ENCODE measurements at regions not wholly inside any gene's neighbourhood (a gene's known extent, or its start where the extent isn't known, plus 50 kb on each side); places are given as distances from the start of the nearest gene placed in this dataset.

GRCh38 chr2:163155279-163155883, 316.8 kb upstream of the KCNH7 start:
- no peak overlapping the region for H3K4me3 ChIP-seq (ENCODE audit: low read length in 3 of 3)
- intact Hi-C loops (cut with DNase I) = no loop called here
- no peaks in the 10 kb centered on the region for H3K36me3 ChIP-seq (ENCODE audit: control insufficient read depth in 2 of 3, insufficient read depth in 3 of 3, low read length in 3 of 3)
- H3K9ac ChIP-seq (ENCODE audit: low read length in 3 of 3) = no peak overlapping the region
- no peaks in the 10 kb centered on the region for H3K4me1 ChIP-seq (ENCODE audit: control insufficient read depth in 2 of 3, insufficient read depth in 2 of 3, low read depth in 1 of 3, low read length in 3 of 3)
- peak; percentile 42 for TF ChIP-seq CTCF (IDR thresholded peaks at IDR 0.05; ENCODE audit: borderline replicate concordance, extremely low read depth, insufficient read depth)
- no peak overlapping the region for H3K27ac ChIP-seq (ENCODE audit: low read depth in 2 of 2, low read length in 2 of 2)
- peak; percentile 38 for FAIRE-seq
- H3K9me3 ChIP-seq (ENCODE audit: control insufficient read depth in 2 of 3, insufficient read depth in 1 of 3, low read length in 3 of 3) = no peaks in the 10 kb centered on the region
- peak in 2 of 5 donors; percentile 43 to 53 for DNase-seq
- no peaks in the 10 kb centered on the region for H3K27me3 ChIP-seq (ENCODE audit: control insufficient read depth, insufficient read depth, low read length)

DNA sequence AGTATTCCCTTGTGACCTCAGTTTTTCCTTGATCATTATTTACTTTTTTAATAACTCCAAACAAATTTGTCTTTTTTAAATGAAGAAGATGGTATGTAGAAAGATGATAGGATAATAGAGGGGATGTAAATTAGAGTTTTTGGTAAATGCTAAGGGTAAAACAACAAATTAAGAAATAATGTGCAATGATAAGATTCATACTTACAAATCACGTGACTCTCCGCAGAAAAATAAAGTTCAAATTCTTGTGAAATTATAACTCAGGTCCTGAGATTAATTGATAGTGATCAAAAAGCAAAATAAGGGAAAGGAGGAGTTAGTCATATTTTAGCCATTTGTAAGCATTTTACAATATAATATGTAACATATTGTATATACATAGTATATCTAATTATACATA, 304.1 kb upstream of the KCNH7 start:
- intact Hi-C loops (cut with DNase I) = no loop called here
- FAIRE-seq (no peak), DNase-seq (no peak)
- Histone ChIP-seq H3K4me3 (ENCODE audit: low read length in 3 of 3) (no peak overlapping the region), H3K9me3 (ENCODE audit: control insufficient read depth in 2 of 3, insufficient read depth in 1 of 3, low read length in 3 of 3) (no peaks in the 10 kb centered on the region), H3K36me3 (ENCODE audit: control insufficient read depth in 2 of 3, insufficient read depth in 3 of 3, low read length in 3 of 3) (no peaks in the 10 kb centered on the region), H3K9ac (ENCODE audit: low read length in 3 of 3) (no peak overlapping the region), H3K27me3 (ENCODE audit: control insufficient read depth, insufficient read depth, low read length) (no peaks in the 10 kb centered on the region), H3K27ac (ENCODE audit: low read depth in 2 of 2, low read length in 2 of 2) (no peak overlapping the region), H3K4me1 (ENCODE audit: control insufficient read depth in 2 of 3, insufficient read depth in 2 of 3, low read depth in 1 of 3, low read length in 3 of 3) (no peaks in the 10 kb centered on the region)
- TF ChIP-seq CTCF (IDR thresholded peaks at IDR 0.05; ENCODE audit: borderline replicate concordance, extremely low read depth, insufficient read depth) = no peak

GRCh38 chr2:163138947-163139346, 300.4 kb upstream of the KCNH7 start:
- intact Hi-C loops (cut with DNase I) = no loop called here
- DNase-seq = no peak
- no peaks in the 10 kb centered on the region for H3K27me3 ChIP-seq (ENCODE audit: control insufficient read depth, insufficient read depth, low read length)
- FAIRE-seq = no peak
- no peak overlapping the region for H3K9ac ChIP-seq (ENCODE audit: low read length in 3 of 3)
- H3K4me3 ChIP-seq (ENCODE audit: low read length in 3 of 3) = no peak overlapping the region
- no peaks in the 10 kb centered on the region for H3K36me3 ChIP-seq (ENCODE audit: control insufficient read depth in 2 of 3, insufficient read depth in 3 of 3, low read length in 3 of 3)
- no peak for TF ChIP-seq CTCF (IDR thresholded peaks at IDR 0.05; ENCODE audit: borderline replicate concordance, extremely low read depth, insufficient read depth)
- no peaks in the 10 kb centered on the region for H3K4me1 ChIP-seq (ENCODE audit: control insufficient read depth in 2 of 3, insufficient read depth in 2 of 3, low read depth in 1 of 3, low read length in 3 of 3)
- no peak overlapping the region for H3K27ac ChIP-seq (ENCODE audit: low read depth in 2 of 2, low read length in 2 of 2)
- no peaks in the 10 kb centered on the region for H3K9me3 ChIP-seq (ENCODE audit: control insufficient read depth in 2 of 3, insufficient read depth in 1 of 3, low read length in 3 of 3)

GRCh38 chr2:163135256-163135655, 296.7 kb upstream of the KCNH7 start:
- intact Hi-C loops (cut with DNase I) = no loop called here

More at GRCh38 chr2:163135256-163135655, 296.7 kb upstream of the KCNH7 start:
- DNase-seq (no peak), FAIRE-seq (no peak)
- Histone ChIP-seq H3K4me1 (ENCODE audit: control insufficient read depth in 2 of 3, insufficient read depth in 2 of 3, low read depth in 1 of 3, low read length in 3 of 3) (no peaks in the 10 kb centered on the region), H3K27ac (ENCODE audit: low read depth in 2 of 2, low read length in 2 of 2) (no peak overlapping the region), H3K4me3 (ENCODE audit: low read length in 3 of 3) (no peak overlapping the region), H3K9ac (ENCODE audit: low read length in 3 of 3) (no peak overlapping the region), H3K27me3 (ENCODE audit: control insufficient read depth, insufficient read depth, low read length) (no peaks in the 10 kb centered on the region), H3K9me3 (ENCODE audit: control insufficient read depth in 2 of 3, insufficient read depth in 1 of 3, low read length in 3 of 3) (no peaks in the 10 kb centered on the region), H3K36me3 (ENCODE audit: control insufficient read depth in 2 of 3, insufficient read depth in 3 of 3, low read length in 3 of 3) (no peaks in the 10 kb centered on the region)
- no peak for TF ChIP-seq CTCF (IDR thresholded peaks at IDR 0.05; ENCODE audit: borderline replicate concordance, extremely low read depth, insufficient read depth)
